Fibroblast of pulmonary artery (primary cell): ENCODE measurements at regions not wholly inside any gene's neighbourhood (a gene's known extent, or its start where the extent isn't known, plus 50 kb on each side); places are given as distances from the start of the nearest gene placed in this dataset.

Experiments
- DNase-seq: peaks from one replicate; pipeline ENCODE4 v3.0.0-alpha.2; 2010; ENCODE audit warnings: low read depth
- H3K4me3 ChIP-seq: replicated peaks from 2 replicates; pipeline ENCODE4 v1.5.1; 2011; ENCODE audit warnings: low read depth, mild to moderate bottlenecking, control low read depth, low read length, moderate library complexity
- TF ChIP-seq, protein P1 (sequence below): IDR thresholded peaks from 2 replicates; pipeline ENCODE4 v1.5.1; 2011; ENCODE audit warnings: mild to moderate bottlenecking, control low read depth, low read length, inconsistent platforms; ENCODE audit errors: missing control alignments

DNA sequence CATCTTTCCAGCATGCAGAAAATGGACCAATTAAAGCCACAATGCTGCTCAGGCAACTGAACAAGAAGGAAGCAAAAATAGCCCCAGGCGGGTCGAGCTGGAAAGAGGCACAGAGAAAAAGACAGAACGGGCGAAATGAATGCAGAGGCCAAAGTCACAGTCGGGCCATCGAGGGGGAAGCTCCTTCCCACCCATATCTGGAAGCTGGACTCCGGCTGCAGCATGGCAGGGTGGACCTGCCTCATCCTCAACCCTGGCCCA is 58.6 kb upstream of the PRDM11 start:
- TF ChIP-seq, protein P1, sequence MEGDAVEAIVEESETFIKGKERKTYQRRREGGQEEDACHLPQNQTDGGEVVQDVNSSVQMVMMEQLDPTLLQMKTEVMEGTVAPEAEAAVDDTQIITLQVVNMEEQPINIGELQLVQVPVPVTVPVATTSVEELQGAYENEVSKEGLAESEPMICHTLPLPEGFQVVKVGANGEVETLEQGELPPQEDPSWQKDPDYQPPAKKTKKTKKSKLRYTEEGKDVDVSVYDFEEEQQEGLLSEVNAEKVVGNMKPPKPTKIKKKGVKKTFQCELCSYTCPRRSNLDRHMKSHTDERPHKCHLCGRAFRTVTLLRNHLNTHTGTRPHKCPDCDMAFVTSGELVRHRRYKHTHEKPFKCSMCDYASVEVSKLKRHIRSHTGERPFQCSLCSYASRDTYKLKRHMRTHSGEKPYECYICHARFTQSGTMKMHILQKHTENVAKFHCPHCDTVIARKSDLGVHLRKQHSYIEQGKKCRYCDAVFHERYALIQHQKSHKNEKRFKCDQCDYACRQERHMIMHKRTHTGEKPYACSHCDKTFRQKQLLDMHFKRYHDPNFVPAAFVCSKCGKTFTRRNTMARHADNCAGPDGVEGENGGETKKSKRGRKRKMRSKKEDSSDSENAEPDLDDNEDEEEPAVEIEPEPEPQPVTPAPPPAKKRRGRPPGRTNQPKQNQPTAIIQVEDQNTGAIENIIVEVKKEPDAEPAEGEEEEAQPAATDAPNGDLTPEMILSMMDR = no peak
- no peak overlapping the region for H3K4me3 ChIP-seq
- no peak for DNase-seq

DNA sequence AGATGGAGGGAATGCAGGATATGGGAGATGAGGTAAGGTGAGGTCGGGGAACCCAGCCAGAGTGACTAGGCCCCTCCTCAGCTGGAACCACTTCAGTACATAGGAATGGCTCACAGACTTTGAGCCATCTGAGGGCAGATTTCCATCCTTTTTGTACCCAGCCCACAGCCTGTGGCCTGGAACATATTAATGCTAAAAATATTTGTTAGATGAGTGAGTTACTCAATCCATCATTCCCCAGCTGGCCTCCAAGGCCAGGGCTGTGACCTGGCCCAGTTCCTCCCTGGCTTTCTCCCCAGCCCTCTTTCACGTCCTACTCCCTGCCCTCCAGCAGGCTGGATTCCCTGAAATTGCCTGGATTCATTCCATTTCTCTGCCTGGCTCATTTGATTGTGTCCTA is 57.2 kb upstream of the PRDM11 start:
- TF ChIP-seq, protein P1 = no peak
- DNase-seq = peak; percentile 98

DNA sequence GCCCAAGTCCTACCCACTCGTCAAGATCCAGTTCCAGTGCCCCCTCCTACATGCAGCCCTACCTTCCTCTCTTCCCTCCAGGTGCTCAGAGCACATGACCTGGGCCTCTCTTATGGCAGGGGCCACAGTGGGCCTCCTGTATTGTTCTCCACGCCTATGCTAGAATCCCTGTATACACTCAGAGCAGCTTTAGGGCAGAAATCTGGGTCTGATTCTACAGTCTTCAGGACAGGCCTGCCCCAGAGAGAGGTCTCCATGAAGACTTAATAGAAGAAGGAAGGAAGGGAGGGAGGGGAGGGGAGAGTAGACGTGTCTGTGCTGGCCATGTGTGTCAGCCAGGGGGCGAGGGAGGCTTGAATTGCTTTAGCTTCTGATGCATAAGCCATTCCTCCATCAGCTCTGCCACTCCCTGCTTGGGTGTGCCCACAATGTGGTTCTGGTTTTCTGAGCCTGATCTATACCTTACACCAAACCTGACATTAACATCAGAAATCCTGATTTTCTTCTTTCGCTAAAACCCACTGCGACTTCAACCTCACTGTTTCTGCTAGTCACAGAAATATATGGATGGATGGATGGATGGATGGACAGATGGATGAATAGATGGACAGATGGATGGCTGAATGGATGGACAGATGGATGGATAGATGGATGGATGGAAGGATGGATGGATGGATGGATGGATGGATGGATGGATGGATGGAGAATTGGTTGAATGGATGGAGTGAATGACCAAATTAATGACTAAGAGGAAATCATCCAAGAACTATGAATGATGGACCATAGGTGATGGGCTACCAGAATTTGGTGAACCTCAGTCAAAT is 56.6 kb upstream of the PRDM11 start:
- peak; percentile 68 for DNase-seq
- H3K4me3 ChIP-seq = no peak overlapping the region
- TF ChIP-seq, protein P1 = peak; percentile 41

More for the DNA sequence above, 57.2 kb upstream of the PRDM11 start:
- no peak overlapping the region for H3K4me3 ChIP-seq

DNA sequence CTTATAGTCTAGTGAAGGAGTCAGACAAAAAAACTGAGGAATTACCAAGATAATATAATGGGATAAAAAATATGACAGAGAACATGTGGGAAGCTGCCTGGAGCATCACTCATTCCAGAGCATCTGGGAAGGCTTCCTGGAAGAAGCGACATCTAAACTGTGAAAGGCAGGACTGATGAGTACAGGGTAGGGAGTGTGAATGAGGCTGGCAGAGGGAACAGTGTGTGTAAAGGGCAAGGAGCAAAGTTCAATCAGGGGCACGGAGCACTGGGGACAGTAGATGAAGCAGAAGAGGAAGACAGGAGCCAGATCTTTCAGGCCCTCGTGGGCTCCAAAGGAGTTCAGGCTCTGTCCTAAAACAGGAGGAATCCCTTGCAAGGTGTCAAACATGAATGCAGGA is 55.8 kb upstream of the PRDM11 start:
- no peak for DNase-seq
- TF ChIP-seq, protein P1 = no peak
- H3K4me3 ChIP-seq = no peak overlapping the region

DNA sequence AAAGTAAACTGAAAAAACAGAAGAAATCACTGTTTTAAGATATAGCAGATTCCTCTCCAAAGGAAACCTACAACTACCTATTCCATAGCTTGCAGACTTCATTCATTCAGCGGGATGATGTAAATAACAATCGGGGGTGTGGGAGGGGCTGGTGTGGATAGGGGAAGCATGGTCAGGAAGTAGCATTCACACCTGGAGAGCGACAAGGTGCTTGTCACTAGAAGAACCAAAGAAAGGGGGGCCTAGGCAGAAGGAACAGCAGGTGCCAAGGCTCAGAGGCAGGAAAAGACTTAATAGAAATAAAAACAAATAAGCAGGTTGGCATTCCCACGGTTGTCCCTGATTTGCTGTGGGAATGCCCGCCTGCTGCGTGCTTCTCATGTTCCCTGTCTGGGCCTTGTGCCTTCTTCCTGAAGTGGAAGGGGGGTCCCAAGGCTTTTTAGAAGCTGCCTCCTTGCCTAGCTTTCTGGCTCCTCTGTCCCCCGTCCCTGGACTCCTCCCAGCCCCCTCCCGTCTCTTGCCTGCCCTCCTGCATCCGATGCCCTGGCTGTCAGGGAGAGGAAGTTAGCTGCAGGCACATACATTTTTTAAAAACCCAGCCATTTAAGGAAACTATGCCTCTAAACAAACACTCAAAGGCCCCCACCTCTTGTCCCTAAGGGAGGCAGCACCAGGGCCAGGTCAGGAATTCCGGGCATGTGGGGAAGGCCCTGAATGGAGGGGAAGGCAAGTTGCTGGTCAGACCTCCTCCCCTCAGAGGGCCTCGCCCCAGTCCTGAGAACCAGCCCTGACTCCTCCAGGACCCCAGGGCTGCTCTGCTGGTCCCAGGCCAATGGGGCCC is 54.7 kb upstream of the PRDM11 start:
- DNase-seq = peak; percentile 67
- TF ChIP-seq, protein P1 = no peak
- H3K4me3 ChIP-seq = no peak overlapping the region

DNA sequence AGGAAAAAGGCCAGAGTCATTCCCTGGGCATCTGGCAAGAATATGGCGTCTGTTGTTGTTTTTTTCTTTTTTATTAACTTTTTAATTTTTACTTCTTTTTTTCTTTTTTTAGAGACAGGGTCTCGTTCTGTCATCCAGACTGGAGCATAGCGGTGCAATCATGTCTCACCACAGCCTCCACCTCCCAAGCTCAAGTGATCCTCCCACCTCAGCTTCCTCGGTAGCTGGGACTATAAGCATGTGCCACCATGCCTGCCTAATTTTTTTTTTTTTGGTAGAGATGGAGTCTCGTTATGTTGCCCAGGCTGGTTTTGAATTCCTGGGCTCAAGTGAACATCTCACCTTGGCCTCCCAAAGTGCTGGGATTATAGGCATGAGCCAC is 54.0 kb upstream of the PRDM11 start:
- no peak overlapping the region for H3K4me3 ChIP-seq
- DNase-seq = no peak
- TF ChIP-seq, protein P1 = no peak
